ENCODE measurements at regions not wholly inside any gene's neighbourhood (a gene's known extent, or its start where the extent isn't known, plus 50 kb on each side); places are given as distances from the start of the nearest gene placed in this dataset.

- Mint-ChIP-seq H3K36me3 (no peaks in the 10 kb centered on the region), H3K9me3 (no peaks in the 10 kb centered on the region), H3K4me3 (no peak overlapping the region), H3K4me1 (ENCODE audit: unreplicated experiment) (no peaks in the 10 kb centered on the region), H3K27me3 (no peaks in the 10 kb centered on the region), H3K27ac (no peak overlapping the region)
- TF ChIP-seq, protein P1, sequence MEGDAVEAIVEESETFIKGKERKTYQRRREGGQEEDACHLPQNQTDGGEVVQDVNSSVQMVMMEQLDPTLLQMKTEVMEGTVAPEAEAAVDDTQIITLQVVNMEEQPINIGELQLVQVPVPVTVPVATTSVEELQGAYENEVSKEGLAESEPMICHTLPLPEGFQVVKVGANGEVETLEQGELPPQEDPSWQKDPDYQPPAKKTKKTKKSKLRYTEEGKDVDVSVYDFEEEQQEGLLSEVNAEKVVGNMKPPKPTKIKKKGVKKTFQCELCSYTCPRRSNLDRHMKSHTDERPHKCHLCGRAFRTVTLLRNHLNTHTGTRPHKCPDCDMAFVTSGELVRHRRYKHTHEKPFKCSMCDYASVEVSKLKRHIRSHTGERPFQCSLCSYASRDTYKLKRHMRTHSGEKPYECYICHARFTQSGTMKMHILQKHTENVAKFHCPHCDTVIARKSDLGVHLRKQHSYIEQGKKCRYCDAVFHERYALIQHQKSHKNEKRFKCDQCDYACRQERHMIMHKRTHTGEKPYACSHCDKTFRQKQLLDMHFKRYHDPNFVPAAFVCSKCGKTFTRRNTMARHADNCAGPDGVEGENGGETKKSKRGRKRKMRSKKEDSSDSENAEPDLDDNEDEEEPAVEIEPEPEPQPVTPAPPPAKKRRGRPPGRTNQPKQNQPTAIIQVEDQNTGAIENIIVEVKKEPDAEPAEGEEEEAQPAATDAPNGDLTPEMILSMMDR (conservative IDR thresholded peaks at IDR 0.05): no peak
- DNase-seq (ENCODE audit: extremely low spot score, unreplicated experiment): no peak
These were observed 472.2 kb upstream of the KLHL4 start for GRCh38 chrX:87045352-87045751.

DNA sequence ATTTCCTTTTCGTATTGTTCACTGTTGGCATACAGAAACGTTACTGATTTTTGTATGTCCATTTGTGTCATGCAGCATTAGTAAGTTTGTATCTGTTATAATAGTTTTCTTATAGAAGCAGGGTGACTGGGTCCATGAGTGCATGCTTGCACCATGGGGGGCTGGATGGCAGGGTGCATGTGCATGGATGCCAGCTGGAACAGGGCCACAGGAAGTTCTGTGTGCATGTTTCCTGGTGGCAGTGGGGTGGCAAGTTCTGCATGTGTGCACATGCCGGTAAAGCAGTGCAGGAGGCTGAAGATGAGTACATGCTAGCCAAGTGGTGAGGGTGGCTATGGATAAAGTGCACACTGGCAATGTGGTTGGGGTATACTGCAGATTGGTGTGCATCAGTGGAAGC is 468.0 kb upstream of the KLHL4 start:
- TF ChIP-seq, protein P1 (conservative IDR thresholded peaks at IDR 0.05): no peak
- no peaks in the 10 kb centered on the region for H3K4me1 Mint-ChIP-seq (ENCODE audit: unreplicated experiment)
- no peak for DNase-seq (ENCODE audit: extremely low spot score, unreplicated experiment)
- no peaks in the 10 kb centered on the region for H3K27me3 Mint-ChIP-seq
- no peaks in the 10 kb centered on the region for H3K36me3 Mint-ChIP-seq
- H3K9me3 Mint-ChIP-seq: no peaks in the 10 kb centered on the region
- H3K4me3 Mint-ChIP-seq: no peak overlapping the region
- H3K27ac Mint-ChIP-seq: no peak overlapping the region

DNA sequence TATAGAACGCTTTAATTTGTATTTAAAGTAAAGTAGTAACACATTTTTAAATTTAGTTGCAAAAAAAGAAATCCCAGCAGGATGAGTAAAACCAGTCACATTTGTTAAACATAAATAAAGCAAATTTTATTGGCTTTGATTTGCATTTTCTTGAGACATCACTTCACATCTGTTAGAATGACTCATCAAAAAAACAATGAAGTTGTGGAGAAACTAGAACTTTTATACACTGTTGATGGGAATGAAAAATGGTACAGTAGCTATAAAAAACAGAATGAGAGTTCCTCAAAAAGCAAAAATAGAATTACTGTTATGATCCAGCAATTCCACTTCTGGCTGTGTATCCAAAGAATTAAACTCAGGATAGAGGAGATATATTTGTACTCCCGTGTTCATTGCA is 454.0 kb upstream of the KLHL4 start:
- no peaks in the 10 kb centered on the region for H3K4me1 Mint-ChIP-seq (ENCODE audit: unreplicated experiment)
- no peaks in the 10 kb centered on the region for H3K27me3 Mint-ChIP-seq
- H3K9me3 Mint-ChIP-seq: no peaks in the 10 kb centered on the region
- H3K36me3 Mint-ChIP-seq: no peaks in the 10 kb centered on the region
- DNase-seq (ENCODE audit: extremely low spot score, unreplicated experiment): no peak
- no peak overlapping the region for H3K4me3 Mint-ChIP-seq
- H3K27ac Mint-ChIP-seq: no peak overlapping the region
- TF ChIP-seq, protein P1 (conservative IDR thresholded peaks at IDR 0.05): no peak

GRCh38 chrX:87064502-87064901 is 453.1 kb upstream of the KLHL4 start:
- Mint-ChIP-seq H3K9me3 (no peaks in the 10 kb centered on the region), H3K36me3 (no peaks in the 10 kb centered on the region), H3K4me3 (no peak overlapping the region), H3K4me1 (ENCODE audit: unreplicated experiment) (no peaks in the 10 kb centered on the region), H3K27me3 (no peaks in the 10 kb centered on the region), H3K27ac (no peak overlapping the region)
- no peak for DNase-seq (ENCODE audit: extremely low spot score, unreplicated experiment)
- TF ChIP-seq, protein P1 (conservative IDR thresholded peaks at IDR 0.05): no peak

- Mint-ChIP-seq H3K4me1 (ENCODE audit: unreplicated experiment) (no peaks in the 10 kb centered on the region), H3K9me3 (no peaks in the 10 kb centered on the region), H3K36me3 (no peaks in the 10 kb centered on the region), H3K27ac (no peak overlapping the region), H3K27me3 (no peaks in the 10 kb centered on the region), H3K4me3 (no peak overlapping the region)
- TF ChIP-seq, protein P1 (conservative IDR thresholded peaks at IDR 0.05): no peak
- no peak for DNase-seq (ENCODE audit: extremely low spot score, unreplicated experiment)
These were observed 449.7 kb upstream of the KLHL4 start for GRCh38 chrX:87067795-87068369.

- no peaks in the 10 kb centered on the region for H3K27me3 Mint-ChIP-seq
- no peaks in the 10 kb centered on the region for H3K36me3 Mint-ChIP-seq
- no peak overlapping the region for H3K27ac Mint-ChIP-seq
- no peaks in the 10 kb centered on the region for H3K9me3 Mint-ChIP-seq
- no peaks in the 10 kb centered on the region for H3K4me1 Mint-ChIP-seq (ENCODE audit: unreplicated experiment)
- DNase-seq (ENCODE audit: extremely low spot score, unreplicated experiment): no peak
- TF ChIP-seq, protein P1 (conservative IDR thresholded peaks at IDR 0.05): no peak
- H3K4me3 Mint-ChIP-seq: no peak overlapping the region
These were observed 439.4 kb upstream of the KLHL4 start for GRCh38 chrX:87078231-87078630.
